GM21723 (cell line): ENCODE measurements at regions not wholly inside any gene's neighbourhood (a gene's known extent, or its start where the extent isn't known, plus 50 kb on each side); places are given as distances from the start of the nearest gene placed in this dataset.

Experiments
- ATAC-seq: cut with Tn5 transposase; IDR thresholded peaks from one replicate; pipeline ENCODE4 v1.9.1; 2021; ENCODE audit warnings: mild to moderate bottlenecking, moderate library complexity; ENCODE audit not compliant: unreplicated experiment

DNA sequence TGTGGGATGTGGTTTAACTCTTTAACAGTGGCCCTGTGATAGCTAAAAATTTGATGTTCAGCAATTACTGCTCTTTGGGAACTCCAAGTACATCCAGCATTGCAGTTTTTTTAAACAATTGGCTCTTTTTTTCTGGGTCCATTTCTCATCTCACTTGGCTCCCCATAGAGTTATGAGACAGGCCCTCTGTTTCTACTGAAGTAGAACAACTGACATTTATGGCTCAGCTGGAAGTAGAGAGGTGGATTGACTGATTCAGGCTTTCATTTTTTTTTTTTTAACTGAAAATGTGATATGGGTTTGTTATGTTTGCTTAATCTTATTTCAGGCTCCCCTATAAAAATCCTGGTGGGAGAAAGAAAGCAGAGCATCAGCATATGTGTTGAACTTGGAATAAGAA, 96.6 kb upstream of the CD180 start:
- no peak for ATAC-seq

GRCh38 chr5:67292201-67292940, 95.8 kb upstream of the CD180 start:
- ATAC-seq = no peak

DNA sequence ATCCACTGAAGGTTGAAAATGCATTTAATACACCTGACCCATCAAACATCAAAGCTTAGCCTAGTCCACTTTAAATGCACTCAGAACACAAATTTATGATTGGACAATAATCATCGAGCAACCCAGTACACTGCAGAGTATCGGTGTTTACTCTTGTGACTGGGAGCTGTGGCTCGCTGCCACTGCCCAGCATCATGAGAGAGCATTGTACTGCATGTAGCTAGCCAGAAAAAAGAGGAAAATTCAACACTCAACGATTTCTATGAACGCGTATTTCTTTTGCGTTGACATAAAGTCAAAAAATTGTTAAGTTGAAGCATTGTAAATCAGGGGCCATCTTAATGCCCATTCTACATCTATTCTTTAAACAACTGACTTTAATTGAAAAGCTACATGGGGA, 95.1 kb upstream of the CD180 start:
- no peak for ATAC-seq

GRCh38 chr5:67291066-67291465, 94.5 kb upstream of the CD180 start:
- no peak for ATAC-seq

DNA sequence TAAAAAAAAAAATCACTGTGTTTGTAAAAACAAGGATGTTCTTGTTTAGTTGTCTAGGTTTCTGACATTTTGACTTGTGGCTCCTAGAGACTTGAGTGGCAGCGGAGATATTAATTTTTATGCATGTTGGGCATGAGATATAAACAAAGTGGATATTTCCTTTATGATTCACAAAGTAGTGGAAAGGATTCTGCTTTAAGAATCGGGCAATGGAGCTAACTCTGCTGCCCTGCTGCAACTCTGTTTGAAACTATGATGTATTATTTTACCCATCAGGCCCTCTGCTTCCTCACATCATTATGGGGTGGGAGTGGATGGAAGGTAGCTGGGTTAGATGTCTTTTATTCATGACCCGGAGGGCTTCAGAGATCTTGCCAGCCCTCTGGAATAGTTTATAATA, 94.1 kb upstream of the CD180 start:
- no peak for ATAC-seq

DNA sequence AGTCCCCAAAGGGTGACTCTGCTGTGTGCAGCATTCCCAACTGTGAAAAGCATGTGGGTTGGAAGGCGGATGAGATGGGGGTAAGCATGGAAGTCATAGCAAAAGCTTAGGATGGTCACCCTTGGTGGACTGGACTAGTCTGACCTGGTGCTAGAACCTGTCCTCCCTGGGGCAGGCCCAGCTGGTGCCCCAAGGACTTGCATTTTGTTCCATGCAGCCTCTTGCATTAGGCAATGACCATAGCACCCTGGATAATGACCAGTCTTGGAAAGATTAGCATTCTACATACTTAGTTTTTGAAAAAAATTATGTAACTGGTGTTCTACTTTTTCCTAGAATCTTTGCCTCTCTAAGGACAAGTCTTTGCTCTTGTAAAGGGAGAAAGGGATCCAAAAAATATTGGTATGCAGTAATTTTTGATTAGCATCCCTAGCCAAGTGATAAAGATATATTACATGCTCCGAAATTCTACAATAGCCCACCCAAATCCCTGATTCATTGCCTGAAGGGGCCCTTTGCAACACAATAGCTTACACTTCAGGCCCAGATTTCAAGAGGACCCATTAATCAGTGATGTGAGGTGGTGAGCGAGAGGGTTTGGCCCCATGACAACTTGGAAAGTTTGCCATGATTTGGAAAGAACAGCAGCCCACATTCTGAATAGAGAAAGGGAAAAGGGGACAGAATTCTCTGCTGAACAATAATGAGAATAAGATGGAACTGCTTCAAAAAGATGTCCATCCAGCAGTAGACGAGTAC, 93.3 kb upstream of the CD180 start:
- no peak for ATAC-seq

- no peak for ATAC-seq
These were observed 91.1 kb upstream of the CD180 start for GRCh38 chr5:67287510-67288268.

- no peak for ATAC-seq
These were observed 89.4 kb upstream of the CD180 start for GRCh38 chr5:67286006-67286405.

DNA sequence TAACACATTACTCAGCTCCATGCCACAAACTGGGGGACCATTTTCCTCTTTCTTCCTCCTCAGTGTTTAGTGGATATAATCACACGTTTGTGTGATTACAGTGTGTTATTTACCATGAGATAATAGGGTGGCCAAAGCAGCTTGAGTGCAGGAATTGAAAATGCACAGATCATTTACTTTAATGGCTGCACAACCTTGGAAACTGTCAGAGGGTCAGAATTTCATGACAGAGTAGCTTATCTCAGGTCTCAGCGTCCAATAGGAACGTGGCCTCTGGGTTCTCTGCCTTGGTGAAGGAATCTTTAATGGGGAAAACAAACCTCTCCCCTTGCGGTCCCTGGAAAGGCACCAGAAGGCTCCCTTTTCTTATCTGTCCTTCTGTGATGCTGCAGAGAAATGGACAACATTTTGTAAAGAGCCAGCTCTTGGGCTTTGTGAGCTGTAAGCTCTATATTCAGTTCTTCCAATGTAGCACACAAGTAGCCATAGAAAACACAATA, 87.4 kb upstream of the CD180 start:
- no peak for ATAC-seq

DNA sequence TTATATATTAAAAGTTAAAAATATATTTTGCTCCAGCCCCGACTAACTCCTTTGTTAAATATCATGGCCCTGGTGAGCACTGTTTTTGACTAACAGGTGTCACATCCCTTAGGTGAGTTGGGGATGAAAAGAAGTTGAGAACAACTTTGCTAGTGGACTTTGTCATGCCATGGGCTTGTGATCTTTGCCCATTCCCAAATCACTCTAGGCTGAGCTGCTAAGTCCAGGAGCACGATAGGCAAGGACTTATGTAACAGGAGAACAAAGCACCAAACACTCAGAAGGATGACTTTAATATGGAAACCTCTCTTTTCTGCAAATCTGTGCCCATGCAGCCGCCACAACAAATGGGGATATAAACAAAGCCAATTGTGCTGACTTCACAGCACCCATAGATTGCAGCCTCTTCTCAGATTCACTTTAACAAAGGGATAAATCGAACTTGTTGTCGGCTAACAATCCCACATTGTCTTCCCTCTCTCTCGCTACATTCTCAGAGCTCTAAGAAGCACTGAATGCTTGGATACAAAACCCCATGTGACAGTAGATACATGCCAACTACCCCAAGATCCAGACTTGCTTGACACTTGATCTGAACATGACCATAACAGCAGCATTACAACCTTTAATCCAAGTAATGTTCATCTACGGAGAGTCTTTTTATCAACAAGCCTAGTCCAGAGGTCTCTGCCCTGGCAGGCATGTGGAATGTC, 86.8 kb upstream of the CD180 start:
- no peak for ATAC-seq

GRCh38 chr5:67281874-67282273, 85.3 kb upstream of the CD180 start:
- ATAC-seq = no peak

DNA sequence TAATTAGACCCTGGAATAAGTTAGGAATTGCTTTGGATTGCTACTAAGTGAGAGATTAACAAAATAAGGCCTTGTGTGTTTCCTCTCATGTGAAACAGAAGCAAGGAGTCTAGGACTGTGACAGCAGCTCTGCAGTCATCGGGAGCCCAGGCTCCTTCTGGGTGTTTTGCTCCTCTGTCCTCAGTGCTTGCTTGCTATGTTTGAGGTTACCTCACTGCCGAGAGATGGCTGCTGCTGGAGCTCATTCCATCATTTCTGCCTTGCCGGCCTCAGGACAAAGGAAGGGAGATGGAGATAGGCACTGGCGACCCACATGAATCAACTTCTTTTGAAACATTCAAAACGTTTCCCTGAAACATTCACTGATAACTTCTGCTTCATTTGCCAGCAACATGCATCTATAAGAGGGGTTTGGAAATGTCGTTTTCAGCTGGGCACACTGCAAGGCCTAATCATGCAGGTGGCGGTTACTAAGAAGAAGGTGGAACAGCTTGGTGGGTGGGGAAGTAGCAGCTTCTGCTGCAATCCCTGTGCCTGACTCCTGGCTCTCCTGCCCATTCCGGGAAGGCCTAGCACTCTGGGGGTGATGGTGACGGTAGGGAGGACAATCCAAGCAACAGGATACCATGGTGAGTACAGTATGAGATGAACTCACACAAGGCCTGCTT, 77.2 kb upstream of the CD180 start:
- ATAC-seq = no peak

DNA sequence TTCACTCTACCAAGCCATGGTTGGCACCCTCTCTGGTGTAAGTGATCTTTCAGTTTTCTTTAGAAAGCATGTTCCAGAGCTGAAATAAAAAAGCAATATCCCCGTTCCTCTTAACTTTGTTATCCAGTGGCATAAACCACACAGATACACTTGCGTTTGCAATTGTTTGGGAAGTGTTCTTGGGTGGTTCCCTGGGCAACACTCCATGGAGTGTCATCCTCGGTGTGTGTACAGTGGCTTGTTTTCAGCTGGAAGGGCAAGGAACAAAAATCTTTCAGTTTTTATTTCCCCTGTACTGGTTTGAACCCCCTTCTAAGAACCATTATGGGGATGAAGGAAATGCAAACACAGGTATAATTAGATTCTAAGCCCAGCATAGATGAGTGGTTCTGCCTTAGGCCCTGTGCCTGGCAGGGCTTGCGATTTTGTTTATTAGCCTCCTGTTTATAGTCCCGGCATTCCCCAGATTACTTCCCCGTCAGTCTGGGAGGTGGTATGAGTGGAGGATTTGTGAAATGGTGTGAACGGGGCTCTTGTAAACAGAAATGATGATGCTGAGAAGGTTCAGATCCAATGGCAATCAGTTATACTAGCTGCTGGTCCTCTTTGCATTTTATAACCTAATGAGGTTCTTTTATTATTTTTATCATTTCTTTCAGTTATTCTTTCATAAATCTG, 76.0 kb upstream of the CD180 start:
- no peak for ATAC-seq

GRCh38 chr5:67268231-67269021, 71.8 kb upstream of the CD180 start:
- ATAC-seq = no peak

- no peak for ATAC-seq
These were observed 71.1 kb upstream of the CD180 start for GRCh38 chr5:67267512-67268216.

GRCh38 chr5:67266654-67267350, 70.2 kb upstream of the CD180 start:
- no peak for ATAC-seq

- ATAC-seq = no peak
These were observed 69.4 kb upstream of the CD180 start for GRCh38 chr5:67265951-67266350.
